Testis (tissue), 2 donors: ENCODE measurements at regions not wholly inside any gene's neighbourhood (a gene's known extent, or its start where the extent isn't known, plus 50 kb on each side); places are given as distances from the start of the nearest gene placed in this dataset.
A peak's percentile ranks its signal among the peaks of the same experiment; 100 is the strongest.

Source experiments
- DNase-seq: peaks from one replicate; pipeline ENCODE4 v3.0.0-alpha.2; 2019
- H3K27ac ChIP-seq, 2 donors: fragments of 200-600 bp; sonication (generic); one replicate each; pipeline ENCODE4 v1.5.1; 2019
- H3K27me3 ChIP-seq: fragments of 200-600 bp; sonication (generic); one replicate; pipeline ENCODE4 v1.5.1; 2019
- H3K36me3 ChIP-seq: fragments of 200-600 bp; sonication (generic); one replicate; pipeline ENCODE4 v1.5.1; 2017; ENCODE audit warnings: low read depth; ENCODE audit errors: missing control alignments
- H3K4me1 ChIP-seq: fragments of 200-600 bp; sonication (generic); one replicate; pipeline ENCODE4 v1.5.1; 2019
- H3K4me3 ChIP-seq, 2 donors: fragments of 200-600 bp; sonication (generic); one replicate each; pipeline ENCODE4 v1.5.1; 2017 to 2019
- H3K9me3 ChIP-seq: fragments of 200-600 bp; sonication (generic); one replicate; pipeline ENCODE4 v1.5.1; 2017
- CTCF ChIP-seq, 3 experiments: fragments of 450-650 bp in 2 of 3; fragments of 200-600 bp in 1 of 3; sonication (generic) in 1 of 3; IDR thresholded peaks; one replicate each; pipeline ENCODE4 v1.5.1; 2016 to 2019; ENCODE audit warnings: antibody characterized with exemption in 3 of 3, mild to moderate bottlenecking in 2 of 3, moderate library complexity in 1 of 3
- POLR2A ChIP-seq: fragments of 450-650 bp; IDR thresholded peaks from one replicate; pipeline ENCODE4 v1.6.1; 2017; ENCODE audit warnings: antibody characterized with exemption, mild to moderate bottlenecking, moderate library complexity
- WGBS, 2 donors: methylation state at CpG; one replicate each; pipeline ENCODE4 v1.1.5; 2018; 5-methylcytosine and 5-hydroxymethylcytosine counted together
- intact Hi-C: fragments of 100-400 bp; cut with DNase I; formaldehyde crosslinking; loops from one replicate; pipeline ENCODE4 v1.15.1; 2023; ENCODE audit warnings: low total_unique reads

GRCh38 chr4:147136751-147137150, 191.1 kb upstream of the TTC29 start:
- 58 to 61% methylated on average over 5 of the region's 5 CpGs for WGBS, 2 donors
- Histone ChIP-seq H3K27me3 (no peaks in the 10 kb centered on the region), H3K36me3 (no peaks in the 10 kb centered on the region), H3K4me3 (no peak overlapping the region), H3K27ac (peak overlapping the region; percentile 4 to 70), H3K4me1 (peaks cover 15% of the 10 kb centered on the region), H3K9me3 (no peaks in the 10 kb centered on the region)
- intact Hi-C loops: no loop called here
- no peak for TF ChIP-seq POLR2A
- TF ChIP-seq CTCF (IDR thresholded peaks at IDR 0.05): no peak
- DNase-seq: no peak

- intact Hi-C loops: no loop called here
- Histone ChIP-seq H3K4me3 (no peak overlapping the region), H3K9me3 (no peaks in the 10 kb centered on the region), H3K4me1 (peaks cover 15% of the 10 kb centered on the region), H3K27me3 (no peaks in the 10 kb centered on the region), H3K27ac (peak overlapping the region in 1 of 2 donors; percentile 70), H3K36me3 (no peaks in the 10 kb centered on the region)
- no peak for DNase-seq
- TF ChIP-seq POLR2A: no peak
- no peak for TF ChIP-seq CTCF (IDR thresholded peaks at IDR 0.05)
- WGBS, 2 donors: 90% methylated on average over 3 of the region's 3 CpGs
Observed at GRCh38 chr4:147137280-147137679, 191.6 kb upstream of the TTC29 start.

GRCh38 chr4:147138171-147138570, 192.5 kb upstream of the TTC29 start:
- Histone ChIP-seq H3K27ac (no peak overlapping the region), H3K4me1 (peaks cover 15% of the 10 kb centered on the region), H3K9me3 (no peaks in the 10 kb centered on the region), H3K36me3 (no peaks in the 10 kb centered on the region), H3K4me3 (no peak overlapping the region), H3K27me3 (no peaks in the 10 kb centered on the region)
- intact Hi-C loops: no loop called here
- DNase-seq: no peak
- 71 to 72% methylated on average over 2 of the region's 2 CpGs for WGBS, 2 donors
- no peak for TF ChIP-seq POLR2A
- TF ChIP-seq CTCF (IDR thresholded peaks at IDR 0.05): no peak

GRCh38 chr4:147139455-147140198, 194.0 kb upstream of the TTC29 start:
- no peaks in the 10 kb centered on the region for H3K36me3 ChIP-seq
- no peaks in the 10 kb centered on the region for H3K9me3 ChIP-seq
- intact Hi-C loops: no loop called here
- H3K27ac ChIP-seq: no peak overlapping the region
- no peak overlapping the region for H3K4me3 ChIP-seq
- TF ChIP-seq CTCF (IDR thresholded peaks at IDR 0.05) (no peak), POLR2A (no peak)
- H3K27me3 ChIP-seq: no peaks in the 10 kb centered on the region
- peaks cover 15% of the 10 kb centered on the region for H3K4me1 ChIP-seq
- 91 to 95% methylated on average over 9 of the region's 9 CpGs for WGBS, 2 donors
- DNase-seq: no peak

- TF ChIP-seq CTCF (IDR thresholded peaks at IDR 0.05) (no peak), POLR2A (no peak)
- intact Hi-C loops: no loop called here
- H3K4me3 ChIP-seq: no peak overlapping the region
- no peaks in the 10 kb centered on the region for H3K9me3 ChIP-seq
- DNase-seq: no peak
- no peaks in the 10 kb centered on the region for H3K36me3 ChIP-seq
- no peaks in the 10 kb centered on the region for H3K27me3 ChIP-seq
- no peak overlapping the region for H3K27ac ChIP-seq
- H3K4me1 ChIP-seq: peaks cover 4% of the 10 kb centered on the region
Observed at GRCh38 chr4:147151763-147152162, 206.1 kb upstream of the TTC29 start.
